Parathyroid adenoma (tissue), 2 donors: ENCODE measurements at regions not wholly inside any gene's neighbourhood (a gene's known extent, or its start where the extent isn't known, plus 50 kb on each side); places are given as distances from the start of the nearest gene placed in this dataset.

ENCODE experiments used
- H2AFZ ChIP-seq: fragments of 300-600 bp; sonication (generic); one replicate; pipeline ENCODE4 v1.7.0; 2017; ENCODE audit warnings: antibody characterized with exemption, mild to moderate bottlenecking
- H3K27ac ChIP-seq: fragments of 300-600 bp; sonication (generic); one replicate; pipeline ENCODE4 v1.7.0; 2017
- H3K27me3 ChIP-seq: fragments of 300-600 bp; sonication (generic); one replicate; pipeline ENCODE4 v1.7.0; 2017; ENCODE audit warnings: low read length; ENCODE audit not compliant: control insufficient read depth, insufficient read depth
- H3K36me3 ChIP-seq: fragments of 300-600 bp; sonication (generic); one replicate; pipeline ENCODE4 v1.7.0; 2017; ENCODE audit warnings: low read length; ENCODE audit not compliant: control insufficient read depth, insufficient read depth
- H3K4me1 ChIP-seq: fragments of 300-600 bp; sonication (generic); one replicate; pipeline ENCODE4 v1.7.0; 2017; ENCODE audit warnings: control low read depth
- H3K4me2 ChIP-seq: fragments of 300-600 bp; sonication (generic); one replicate; pipeline ENCODE4 v1.7.0; 2017; ENCODE audit warnings: low read length
- H3K4me3 ChIP-seq: fragments of 300-600 bp; sonication (generic); one replicate; pipeline ENCODE4 v1.7.0; 2017; ENCODE audit warnings: low read depth, low read length
- H3K79me2 ChIP-seq: fragments of 300-600 bp; sonication (generic); one replicate; pipeline ENCODE4 v1.7.0; 2017; ENCODE audit warnings: control low read depth
- H3K9ac ChIP-seq: fragments of 300-600 bp; sonication (generic); one replicate; pipeline ENCODE4 v1.7.0; 2017; ENCODE audit warnings: mild to moderate bottlenecking
- H3K9me3 ChIP-seq: fragments of 300-600 bp; sonication (generic); one replicate; pipeline ENCODE4 v1.7.0; 2017; ENCODE audit warnings: low read length; ENCODE audit not compliant: control insufficient read depth
- TF ChIP-seq, protein P1 (sequence below): fragments of 300-600 bp; sonication (generic); IDR thresholded peaks from one replicate; pipeline ENCODE4 v1.7.0; 2017; ENCODE audit warnings: antibody characterized with exemption, mild to moderate bottlenecking
- donor health status: primary hyperparathyroidism.

DNA sequence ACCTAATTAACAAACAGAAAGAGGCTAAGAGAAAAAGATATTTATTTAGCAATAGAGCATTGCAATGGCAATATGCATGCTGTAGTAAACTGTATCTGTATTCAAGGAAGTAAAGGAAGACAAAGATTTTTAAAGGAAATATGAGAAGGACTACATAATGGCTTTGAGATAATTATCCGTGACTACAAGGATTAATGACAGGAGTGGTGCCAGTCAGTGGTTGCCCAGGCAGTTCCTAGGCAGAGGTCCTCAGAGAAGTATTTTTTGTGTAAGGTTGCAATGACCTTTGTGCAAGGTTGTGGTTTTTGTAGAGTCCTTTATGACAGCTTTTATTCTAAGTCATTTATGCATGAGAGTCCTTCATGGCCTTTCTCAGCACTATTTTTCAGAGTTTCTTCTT, 711.1 kb upstream of the CHRM3 start:
- H3K4me1 ChIP-seq = no peaks in the 10 kb centered on the region
- no peaks in the 10 kb centered on the region for H3K79me2 ChIP-seq
- TF ChIP-seq, protein P1, sequence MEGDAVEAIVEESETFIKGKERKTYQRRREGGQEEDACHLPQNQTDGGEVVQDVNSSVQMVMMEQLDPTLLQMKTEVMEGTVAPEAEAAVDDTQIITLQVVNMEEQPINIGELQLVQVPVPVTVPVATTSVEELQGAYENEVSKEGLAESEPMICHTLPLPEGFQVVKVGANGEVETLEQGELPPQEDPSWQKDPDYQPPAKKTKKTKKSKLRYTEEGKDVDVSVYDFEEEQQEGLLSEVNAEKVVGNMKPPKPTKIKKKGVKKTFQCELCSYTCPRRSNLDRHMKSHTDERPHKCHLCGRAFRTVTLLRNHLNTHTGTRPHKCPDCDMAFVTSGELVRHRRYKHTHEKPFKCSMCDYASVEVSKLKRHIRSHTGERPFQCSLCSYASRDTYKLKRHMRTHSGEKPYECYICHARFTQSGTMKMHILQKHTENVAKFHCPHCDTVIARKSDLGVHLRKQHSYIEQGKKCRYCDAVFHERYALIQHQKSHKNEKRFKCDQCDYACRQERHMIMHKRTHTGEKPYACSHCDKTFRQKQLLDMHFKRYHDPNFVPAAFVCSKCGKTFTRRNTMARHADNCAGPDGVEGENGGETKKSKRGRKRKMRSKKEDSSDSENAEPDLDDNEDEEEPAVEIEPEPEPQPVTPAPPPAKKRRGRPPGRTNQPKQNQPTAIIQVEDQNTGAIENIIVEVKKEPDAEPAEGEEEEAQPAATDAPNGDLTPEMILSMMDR = no peak
- no peak overlapping the region for H2AFZ ChIP-seq
- no peak overlapping the region for H3K9ac ChIP-seq
- H3K27me3 ChIP-seq = no peaks in the 10 kb centered on the region
- H3K9me3 ChIP-seq = no peaks in the 10 kb centered on the region
- no peak overlapping the region for H3K4me2 ChIP-seq
- no peak overlapping the region for H3K27ac ChIP-seq
- H3K36me3 ChIP-seq = no peaks in the 10 kb centered on the region
- no peak overlapping the region for H3K4me3 ChIP-seq

DNA sequence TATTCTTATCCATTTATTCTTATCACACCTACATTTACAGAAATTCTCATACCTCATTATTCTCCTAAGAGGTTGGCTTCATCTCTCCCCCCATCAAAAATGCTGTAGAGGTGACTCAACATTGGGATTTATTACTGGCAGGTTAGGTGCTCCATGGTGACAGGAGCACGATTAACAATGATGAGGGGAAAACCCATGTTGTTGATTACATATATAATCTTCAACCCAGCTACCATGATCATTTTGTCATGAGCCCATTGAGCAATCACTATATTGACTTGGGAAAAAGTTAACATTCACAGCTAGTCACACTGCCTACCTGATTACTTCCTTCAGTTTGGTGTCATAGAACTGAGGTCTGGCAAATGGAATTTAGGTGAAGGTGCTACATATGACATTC, 712.1 kb upstream of the CHRM3 start:
- Histone ChIP-seq H3K27ac (no peak overlapping the region), H3K79me2 (no peaks in the 10 kb centered on the region), H2AFZ (no peak overlapping the region), H3K4me3 (no peak overlapping the region), H3K4me1 (no peaks in the 10 kb centered on the region), H3K4me2 (no peak overlapping the region), H3K9ac (no peak overlapping the region), H3K27me3 (no peaks in the 10 kb centered on the region), H3K9me3 (no peaks in the 10 kb centered on the region), H3K36me3 (no peaks in the 10 kb centered on the region)
- TF ChIP-seq, protein P1 = no peak

DNA sequence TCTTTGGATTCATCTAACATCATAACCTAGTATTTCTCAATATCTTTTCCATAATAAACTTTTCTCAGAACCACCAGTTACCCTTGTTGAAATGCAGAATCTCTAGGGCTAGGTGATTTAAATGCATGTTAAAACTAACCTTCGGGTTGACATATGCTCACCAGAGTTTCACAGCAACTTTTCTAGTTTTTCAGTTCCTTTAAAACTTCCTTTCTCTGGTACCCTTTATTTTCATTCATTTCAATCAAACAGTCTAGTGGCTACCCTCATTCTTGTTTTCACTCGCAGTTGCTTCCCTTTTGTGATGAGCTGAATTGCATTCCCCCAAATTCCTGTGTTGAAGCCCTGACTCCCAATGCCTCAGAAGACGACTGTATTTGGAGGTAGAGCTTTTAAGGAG, 712.8 kb upstream of the CHRM3 start:
- no peaks in the 10 kb centered on the region for H3K79me2 ChIP-seq
- H3K36me3 ChIP-seq = no peaks in the 10 kb centered on the region
- H3K9me3 ChIP-seq = no peaks in the 10 kb centered on the region
- H3K27me3 ChIP-seq = no peaks in the 10 kb centered on the region
- H3K4me3 ChIP-seq = no peak overlapping the region
- TF ChIP-seq, protein P1 = no peak
- no peaks in the 10 kb centered on the region for H3K4me1 ChIP-seq
- H3K27ac ChIP-seq = no peak overlapping the region
- H3K4me2 ChIP-seq = no peak overlapping the region
- no peak overlapping the region for H3K9ac ChIP-seq
- no peak overlapping the region for H2AFZ ChIP-seq

DNA sequence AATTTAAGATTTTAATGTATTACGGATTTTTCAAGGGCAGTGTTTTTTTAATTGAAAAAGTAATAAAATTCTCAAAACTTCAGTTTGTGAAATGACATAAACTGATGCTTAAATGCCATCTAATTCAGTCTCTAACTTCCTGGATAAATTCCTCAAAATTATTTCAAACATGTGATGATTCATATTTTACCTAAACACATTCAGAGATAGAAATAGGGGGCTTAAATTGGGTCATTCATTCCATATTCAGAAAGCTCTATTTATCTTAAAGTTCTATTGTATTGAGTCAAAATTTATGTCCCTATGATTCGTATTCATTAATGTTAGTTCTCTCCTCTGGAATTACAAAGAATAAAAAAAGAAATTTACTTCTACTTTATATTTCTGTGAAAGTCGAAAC, 713.6 kb upstream of the CHRM3 start:
- no peak overlapping the region for H3K27ac ChIP-seq

DNA sequence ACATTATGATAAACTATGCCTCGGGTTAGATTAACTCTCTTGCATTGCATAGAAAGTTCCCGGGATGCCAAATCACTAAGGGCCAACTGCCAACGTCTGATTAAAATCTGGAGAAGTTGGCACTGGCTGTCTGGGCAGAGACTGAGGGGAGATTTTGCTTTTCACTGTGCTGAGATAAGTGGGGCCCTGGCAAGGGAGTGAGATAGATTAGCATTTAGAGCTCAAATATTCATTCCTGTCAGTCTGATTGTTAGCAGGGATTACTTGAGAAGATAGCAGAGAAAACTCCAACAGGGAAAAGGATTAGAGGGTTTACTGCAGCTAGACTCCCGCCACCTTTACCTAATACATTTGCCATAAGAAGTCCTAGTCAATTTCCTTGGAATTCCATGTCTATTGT, 714.1 kb upstream of the CHRM3 start:
- TF ChIP-seq, protein P1 = no peak
- Histone ChIP-seq H3K27me3 (no peaks in the 10 kb centered on the region), H3K4me2 (no peak overlapping the region), H3K4me3 (no peak overlapping the region), H3K79me2 (no peaks in the 10 kb centered on the region), H3K9me3 (no peaks in the 10 kb centered on the region), H3K27ac (no peak overlapping the region), H3K9ac (no peak overlapping the region), H3K36me3 (no peaks in the 10 kb centered on the region), H2AFZ (no peak overlapping the region), H3K4me1 (no peaks in the 10 kb centered on the region)

More for the DNA sequence above, 713.6 kb upstream of the CHRM3 start:
- no peak overlapping the region for H3K4me2 ChIP-seq
- H3K9me3 ChIP-seq = no peaks in the 10 kb centered on the region
- H3K36me3 ChIP-seq = no peaks in the 10 kb centered on the region
- H3K79me2 ChIP-seq = no peaks in the 10 kb centered on the region
- no peak overlapping the region for H3K4me3 ChIP-seq
- H3K27me3 ChIP-seq = no peaks in the 10 kb centered on the region
- no peak overlapping the region for H2AFZ ChIP-seq
- H3K4me1 ChIP-seq = no peaks in the 10 kb centered on the region
- TF ChIP-seq, protein P1 = no peak
- no peak overlapping the region for H3K9ac ChIP-seq
